GM10248 (cell line): ENCODE measurements at regions not wholly inside any gene's neighbourhood (a gene's known extent, or its start where the extent isn't known, plus 50 kb on each side); places are given as distances from the start of the nearest gene placed in this dataset.

ENCODE experiments used
- CTCF ChIA-PET: fragments of 300-600 bp; sonication (Branson Sonifier 250); formaldehyde crosslinking; extraction: SDS; loops from one replicate; lab custom pipeline; 2021; ENCODE audit warnings: antibody characterized with exemption; lab: Yijun Ruan, JAX
- POLR2A ChIA-PET: fragments of 350-650 bp; sonication (Branson Sonifier 250); formaldehyde crosslinking; extraction: SDS; loops from one replicate; lab custom pipeline; 2020; ENCODE audit warnings: antibody characterized with exemption; lab: Yijun Ruan, JAX
- DNase-seq: peaks from one replicate; pipeline ENCODE4 v3.0.0; 2012; ENCODE audit errors: extremely low spot score
- CTCF ChIP-seq: IDR thresholded peaks from 2 replicates; pipeline ENCODE4 v1.5.1; 2012; ENCODE audit warnings: mild to moderate bottlenecking, low read depth; ENCODE audit errors: extremely low read depth, missing control alignments, control extremely low read depth

GRCh38 chr12:30461026-30461615, 234.5 kb downstream of the IPO8 start:
- ChIA-PET CTCF (interaction anchor here (1.4 kb wide), 1 partner anchor 71 kb away, joined by 4 read pairs; no protein-coding TSS in a partner anchor), POLR2A (no interaction called here)
- DNase-seq, result no peak
- no peak for TF ChIP-seq CTCF

GRCh38 chr12:30458453-30458852, 237.2 kb downstream of the IPO8 start:
- DNase-seq, result no peak
- TF ChIP-seq CTCF, result no peak
- ChIA-PET POLR2A (no interaction called here), CTCF (no interaction called here)

GRCh38 chr12:30457621-30458289, 237.9 kb downstream of the IPO8 start:
- no peak for DNase-seq
- TF ChIP-seq CTCF, result no peak
- CTCF ChIA-PET, result interaction anchor here (1.1 kb wide), 1 partner anchor 9 kb away, joined by 4 read pairs; no protein-coding TSS in a partner anchor
- POLR2A ChIA-PET, result no interaction called here

GRCh38 chr12:30450872-30451271, 244.8 kb downstream of the IPO8 start:
- POLR2A ChIA-PET, result no interaction called here
- no peak for DNase-seq
- CTCF ChIA-PET, result no interaction called here
- TF ChIP-seq CTCF, result no peak

- CTCF ChIA-PET, result no interaction called here
- no peak for TF ChIP-seq CTCF
- POLR2A ChIA-PET, result no interaction called here
- DNase-seq, result no peak
Measured at GRCh38 chr12:30450226-30450625, 245.4 kb downstream of the IPO8 start.

GRCh38 chr12:30448038-30448437, 247.6 kb downstream of the IPO8 start:
- POLR2A ChIA-PET, result no interaction called here
- TF ChIP-seq CTCF, result no peak
- CTCF ChIA-PET, result no interaction called here
- no peak for DNase-seq
